ENCODE measurements at regions not wholly inside any gene's neighbourhood (a gene's known extent, or its start where the extent isn't known, plus 50 kb on each side); places are given as distances from the start of the nearest gene placed in this dataset.

- peaks cover 7% of the 10 kb centered on the region for H3F3A ChIP-seq (ENCODE audit: low read depth)
- peaks cover 4% of the 10 kb centered on the region for H3K27me3 Mint-ChIP-seq (ENCODE audit: insufficient read depth, low read depth)
- H3K27ac ChIP-seq = no peak overlapping the region
- H3K4me3 Mint-ChIP-seq = no peak overlapping the region
- TF ChIP-seq EZH2 (IDR thresholded peaks at IDR 0.05) (no peak), CTCF (IDR thresholded peaks at IDR 0.05) (no peak)
- peaks cover 6% of the 10 kb centered on the region for H3K4me1 Mint-ChIP-seq
- no peak overlapping the region for H3K27ac Mint-ChIP-seq
- H3K36me3 ChIP-seq = no peaks in the 10 kb centered on the region
- peaks cover 4% of the 10 kb centered on the region for H3K27me3 ChIP-seq
- H3K4me3 ChIP-seq = no peak overlapping the region
- H3K79me2 ChIP-seq (ENCODE audit: low read depth) = no peaks in the 10 kb centered on the region
- no peaks in the 10 kb centered on the region for H4K20me1 ChIP-seq (ENCODE audit: low read depth)
- no peaks in the 10 kb centered on the region for H3K9me3 ChIP-seq (ENCODE audit: low read depth)
- no peak for DNase-seq (ENCODE audit: low spot score)
- H3K36me3 Mint-ChIP-seq = no peaks in the 10 kb centered on the region
- H3K9ac ChIP-seq = no peak overlapping the region
- peaks cover 12% of the 10 kb centered on the region for H3K4me1 ChIP-seq
- no peaks in the 10 kb centered on the region for H3K9me3 Mint-ChIP-seq
- H3K4me2 ChIP-seq = no peak overlapping the region
- no peak overlapping the region for H2AFZ ChIP-seq (replicated peaks)
These were observed 51.0 kb upstream of the TRA2B start for GRCh38 chr3:185988816-185989175.

- Histone ChIP-seq H2AFZ (replicated peaks) (no peak overlapping the region), H3F3A (ENCODE audit: low read depth) (peaks cover 7% of the 10 kb centered on the region), H3K4me1 (peaks cover 14% of the 10 kb centered on the region), H3K36me3 (no peaks in the 10 kb centered on the region), H3K4me3 (no peak overlapping the region), H4K20me1 (ENCODE audit: low read depth) (no peaks in the 10 kb centered on the region), H3K9ac (no peak overlapping the region), H3K27me3 (peaks cover 6% of the 10 kb centered on the region), H3K4me2 (no peak overlapping the region), H3K9me3 (ENCODE audit: low read depth) (no peaks in the 10 kb centered on the region), H3K27ac (no peak overlapping the region), H3K79me2 (ENCODE audit: low read depth) (no peaks in the 10 kb centered on the region)
- TF ChIP-seq CTCF (IDR thresholded peaks at IDR 0.05) (peak; percentile 39), EZH2 (IDR thresholded peaks at IDR 0.05) (no peak)
- Mint-ChIP-seq H3K4me1 (peaks cover 11% of the 10 kb centered on the region), H3K36me3 (no peaks in the 10 kb centered on the region), H3K9me3 (no peaks in the 10 kb centered on the region), H3K27ac (no peak overlapping the region), H3K4me3 (no peak overlapping the region), H3K27me3 (ENCODE audit: insufficient read depth, low read depth) (peaks cover 8% of the 10 kb centered on the region)
- peak; percentile 38 for DNase-seq (ENCODE audit: low spot score)
These were observed 50.4 kb upstream of the TRA2B start for GRCh38 chr3:185988080-185988815.

Measured in neural progenitor cell (in vitro differentiated cells).